H1 (cell line): ENCODE measurements at regions not wholly inside any gene's neighbourhood (a gene's known extent, or its start where the extent isn't known, plus 50 kb on each side); places are given as distances from the start of the nearest gene placed in this dataset.

Experiments used
- CTCF ChIA-PET: fragments of 300-600 bp; sonication (Branson Sonifier 250); formaldehyde crosslinking; loops from one replicate; lab custom pipeline; 2021; ENCODE audit not compliant: partially characterized antibody; lab: Charles Lee
- POLR2A ChIA-PET: fragments of 300-600 bp; sonication (Branson Sonifier 250); formaldehyde crosslinking; loops from one replicate; lab custom pipeline; 2021; ENCODE audit warnings: inconsistent platforms; ENCODE audit not compliant: partially characterized antibody; lab: Charles Lee
- DNase-seq, 2 experiments: peaks; one replicate each; pipeline versions ENCODE4 v3.0.0 to v3.0.0-alpha.2; 2010 to 2022; ENCODE audit warnings: low spot score in 2 of 2, low read depth in 1 of 2, mixed read lengths in 1 of 2
- FAIRE-seq: peaks from 2 replicates; lab custom pipeline; 2011; peaks lifted over from hg19 to GRCh38; lab: Jason Lieb, UNC
- H2AFZ ChIP-seq: 2 replicates; pipeline ENCODE4 v1.8.1; 2012; ENCODE audit warnings: low read length, inconsistent platforms
- H2AK5ac ChIP-seq: 2 replicates; pipeline ENCODE4 v1.6.1; 2013; ENCODE audit warnings: low read depth, low read length
- H2BK120ac ChIP-seq: replicated peaks from 2 replicates; pipeline ENCODE3; 2013; ENCODE audit warnings: low read depth, low read length, inconsistent platforms
- H2BK12ac ChIP-seq: 2 replicates; pipeline ENCODE4 v1.6.1; 2013; ENCODE audit warnings: low read depth, low read length
- H2BK15ac ChIP-seq: 2 replicates; pipeline ENCODE4 v1.6.1; 2013; ENCODE audit warnings: low read length
- H2BK20ac ChIP-seq: 2 replicates; pipeline ENCODE4 v1.6.1; 2013; ENCODE audit warnings: low read length
- H2BK5ac ChIP-seq: 2 replicates; pipeline ENCODE4 v1.6.1; 2013; ENCODE audit warnings: low read depth, low read length
- H3K14ac ChIP-seq: 2 replicates; pipeline ENCODE4 v1.6.1; 2013; ENCODE audit warnings: inconsistent platforms; ENCODE audit not compliant: insufficient read length
- H3K18ac ChIP-seq: 2 replicates; pipeline ENCODE4 v1.6.1; 2013; ENCODE audit warnings: low read length; ENCODE audit errors: extremely low read depth
- H3K23ac ChIP-seq: 2 replicates; pipeline ENCODE4 v1.6.1; 2013; ENCODE audit warnings: inconsistent platforms; ENCODE audit not compliant: insufficient read length
- H3K23me2 ChIP-seq: 2 replicates; pipeline ENCODE4 v1.6.1; 2013; ENCODE audit warnings: low read depth, low read length
- H3K27ac ChIP-seq: 2 replicates; pipeline ENCODE4 v1.6.1; 2011; ENCODE audit warnings: low read depth, low read length, inconsistent platforms
- H3K27me3 ChIP-seq, 4 experiments: replicated peaks in 1 of 4; 1 replicate in 1 of 4; 2 replicates in 3 of 4; pipeline versions ENCODE4 v1.6.1 to v1.8.1; 2011 to 2013; ENCODE audit warnings: low read length in 3 of 4, mild to moderate bottlenecking in 3 of 4, inconsistent platforms in 2 of 4, mixed read lengths in 2 of 4, moderate library complexity in 1 of 4; ENCODE audit not compliant: control insufficient read depth in 3 of 4, insufficient read depth in 3 of 4; ENCODE audit errors: extremely low read depth in 1 of 4
- H3K36me3 ChIP-seq, 4 experiments: 2 replicates each; pipeline versions ENCODE4 v1.6.1 to v1.8.1; 2011 to 2013; ENCODE audit warnings: mild to moderate bottlenecking in 4 of 4, low read length in 3 of 4, moderate library complexity in 2 of 4, control low read depth in 1 of 4, inconsistent platforms in 1 of 4; ENCODE audit not compliant: insufficient read depth in 4 of 4, control insufficient read depth in 2 of 4
- H3K4ac ChIP-seq: replicated peaks from 2 replicates; pipeline ENCODE3; 2013; ENCODE audit warnings: low read length, low read depth, mixed read lengths, inconsistent platforms; ENCODE audit not compliant: insufficient read length
- H3K4me1 ChIP-seq, 4 experiments: replicated peaks in 1 of 4; 1 replicate in 1 of 4; 2 replicates in 3 of 4; pipeline versions ENCODE4 v1.6.1 to v1.8.1; 2011 to 2013; ENCODE audit warnings: low read length in 3 of 4, inconsistent platforms in 2 of 4, mixed read lengths in 1 of 4; ENCODE audit not compliant: insufficient read depth in 4 of 4, control insufficient read depth in 3 of 4
- H3K4me2 ChIP-seq, 2 experiments: 2 replicates each; pipeline versions ENCODE4 v1.6.1 to v1.8.1; 2011 to 2013; ENCODE audit warnings: low read depth in 2 of 2, low read length in 2 of 2, control low read depth in 1 of 2, inconsistent platforms in 1 of 2, mild to moderate bottlenecking in 1 of 2; ENCODE audit not compliant: insufficient read depth in 1 of 2
- H3K4me3 ChIP-seq, 4 experiments: fragments of 200-600, 300-600 bp in 1 of 4; sonication (generic), shearing (Covaris generic), sonication (Bioruptor Twin) in 1 of 4; 2 replicates each; pipeline versions ENCODE4 v1.5.1 to v1.8.1; 2011 to 2016; ENCODE audit warnings: low read length in 4 of 4, low read depth in 3 of 4, control low read depth in 2 of 4, inconsistent platforms in 2 of 4, mild to moderate bottlenecking in 2 of 4, mixed read lengths in 1 of 4, moderate library complexity in 1 of 4; ENCODE audit not compliant: insufficient read depth in 2 of 4; ENCODE audit errors: extremely low read depth in 1 of 4
- H3K56ac ChIP-seq: replicated peaks from 2 replicates; pipeline ENCODE3; 2013; ENCODE audit warnings: low read depth, mild to moderate bottlenecking, mixed read lengths, low read length, inconsistent platforms; ENCODE audit not compliant: insufficient read length
- H3K79me1 ChIP-seq: 2 replicates; pipeline ENCODE4 v1.6.1; 2013; ENCODE audit warnings: low read depth, low read length, control low read depth
- H3K79me2 ChIP-seq, 2 experiments: 2 replicates each; pipeline versions ENCODE4 v1.6.1 to v1.8.1; 2012 to 2013; ENCODE audit warnings: low read length in 2 of 2, mild to moderate bottlenecking in 2 of 2, inconsistent platforms in 1 of 2; ENCODE audit not compliant: insufficient read depth in 2 of 2, control insufficient read depth in 1 of 2
- H3K9ac ChIP-seq, 4 experiments: replicated peaks in 1 of 4; 1 replicate in 1 of 4; 2 replicates in 3 of 4; pipeline versions ENCODE4 v1.6.1 to v1.8.1; 2011 to 2013; ENCODE audit warnings: low read depth in 3 of 4, low read length in 3 of 4, control low read depth in 2 of 4, mild to moderate bottlenecking in 2 of 4, moderate library complexity in 2 of 4, inconsistent platforms in 1 of 4; ENCODE audit errors: extremely low read depth in 1 of 4
- H3K9me3 ChIP-seq, 2 experiments: 2 replicates each; pipeline versions ENCODE4 v1.6.1 to v1.8.1; 2012 to 2013; ENCODE audit warnings: mild to moderate bottlenecking in 2 of 2, moderate library complexity in 2 of 2, control low read depth in 1 of 2, inconsistent platforms in 1 of 2, low read depth in 1 of 2, low read length in 1 of 2, mixed read lengths in 1 of 2; ENCODE audit not compliant: insufficient read depth in 2 of 2
- H4K20me1 ChIP-seq, 2 experiments: replicated peaks in 1 of 2; 2 replicates each; pipeline versions ENCODE3 to v1.8.1; 2011 to 2013; ENCODE audit warnings: inconsistent platforms in 2 of 2, low read length in 2 of 2, mild to moderate bottlenecking in 1 of 2; ENCODE audit not compliant: insufficient read depth in 2 of 2, control insufficient read depth in 1 of 2
- H4K5ac ChIP-seq: 2 replicates; pipeline ENCODE4 v1.6.1; 2013; ENCODE audit warnings: low read length, low read depth, mixed read lengths, inconsistent platforms; ENCODE audit not compliant: insufficient read length
- H4K8ac ChIP-seq: 2 replicates; pipeline ENCODE4 v1.8.0; 2013; ENCODE audit warnings: mild to moderate bottlenecking, moderate library complexity, low read length, inconsistent platforms; ENCODE audit not compliant: insufficient read depth; ENCODE audit errors: extremely low read depth
- H4K91ac ChIP-seq: replicated peaks from 2 replicates; pipeline ENCODE3; 2013; ENCODE audit warnings: low read length, mixed read lengths, inconsistent platforms; ENCODE audit not compliant: insufficient read length
- BRCA1 ChIP-seq: IDR thresholded peaks from 2 replicates; pipeline ENCODE4 v1.6.1; 2012; ENCODE audit warnings: low read depth, low read length, improper control_type of control experiment
- EGR1 ChIP-seq: IDR thresholded peaks from 2 replicates; pipeline ENCODE4 v1.6.1; 2011; ENCODE audit warnings: low read depth, low read length, borderline replicate concordance
- HDAC2 ChIP-seq, 2 experiments: fragments of 300-600 bp in 1 of 2; sonication (generic) in 1 of 2; IDR thresholded peaks; 2 replicates each; pipeline ENCODE4 v1.6.1; 2011 to 2012; ENCODE audit warnings: low read depth in 2 of 2, low read length in 2 of 2, mild to moderate bottlenecking in 2 of 2, moderate library complexity in 2 of 2, borderline replicate concordance in 1 of 2, inconsistent platforms in 1 of 2
- KDM1A ChIP-seq: fragments of 200-600, 300-600 bp; sonication (generic); IDR thresholded peaks from 2 replicates; pipeline ENCODE4 v1.7.1; 2016; ENCODE audit warnings: mild to moderate bottlenecking, low read length, borderline replicate concordance
- KDM4A ChIP-seq: IDR thresholded peaks from one replicate; pipeline ENCODE4 v1.7.1; 2012; ENCODE audit warnings: low read depth, mild to moderate bottlenecking, moderate library complexity, low read length, inconsistent platforms; ENCODE audit not compliant: severe bottlenecking
- KDM5A ChIP-seq: fragments of 200-600 bp; IDR thresholded peaks from 2 replicates; pipeline ENCODE4 v1.7.1; 2012; ENCODE audit warnings: mild to moderate bottlenecking, low read length, inconsistent platforms, mixed read lengths
- NANOG ChIP-seq: IDR thresholded peaks from 2 replicates; pipeline ENCODE4 v1.6.1; 2011; ENCODE audit warnings: low read length, low read depth, mild to moderate bottlenecking, inconsistent platforms; ENCODE audit not compliant: insufficient read depth, poor library complexity, severe bottlenecking
- NRF1 ChIP-seq: IDR thresholded peaks from 2 replicates; pipeline ENCODE4 v1.6.1; 2011; ENCODE audit warnings: mild to moderate bottlenecking, low read depth, low read length, improper control_type of control experiment
- POLR2AphosphoS5 ChIP-seq: IDR thresholded peaks from 2 replicates; pipeline ENCODE4 v1.6.1; 2011; ENCODE audit warnings: low read depth, low read length
- RAD21 ChIP-seq, 2 experiments: IDR thresholded peaks in 1 of 2; conservative IDR thresholded peaks in 1 of 2; 2 replicates each; pipeline ENCODE4 v1.6.1; 2011; ENCODE audit warnings: low read depth in 2 of 2, low read length in 2 of 2, improper control_type of control experiment in 1 of 2, inconsistent platforms in 1 of 2, mild to moderate bottlenecking in 1 of 2, moderate library complexity in 1 of 2
- TBP ChIP-seq: IDR thresholded peaks from 2 replicates; pipeline ENCODE4 v1.6.1; 2011; ENCODE audit warnings: low read depth, low read length, improper control_type of control experiment
- TCF12 ChIP-seq: IDR thresholded peaks from 2 replicates; pipeline ENCODE4 v1.6.1; 2011; ENCODE audit warnings: low read depth, mild to moderate bottlenecking, low read length
- TEAD4 ChIP-seq: IDR thresholded peaks from 2 replicates; pipeline ENCODE4 v1.6.1; 2012; ENCODE audit warnings: low read depth, low read length, inconsistent platforms, mixed read lengths
- WGBS, 2 experiments: shearing (Covaris generic) in 1 of 2; methylation state at CpG; one replicate each; pipeline versions ENCODE4 v1.1.6 to v1.1.7; 2013 to 2015; ENCODE audit warnings: low lambda C conversion rate in 2 of 2, mixed read lengths in 2 of 2, inconsistent platforms in 1 of 2, low coverage in 1 of 2, missing lambda C conversion rate in 1 of 2; ENCODE audit not compliant: insufficient replicate concordance in 2 of 2, insufficient coverage in 1 of 2, insufficient read length in 1 of 2; ENCODE audit errors: extremely low coverage in 1 of 2, missing lambda C conversion rate in 1 of 2; 5-methylcytosine and 5-hydroxymethylcytosine counted together
- TF ChIP-seq, protein P1 (sequence below): IDR thresholded peaks from 2 replicates; pipeline ENCODE4 v1.6.1; 2011; ENCODE audit warnings: low read length, improper control_type of control experiment

DNA sequence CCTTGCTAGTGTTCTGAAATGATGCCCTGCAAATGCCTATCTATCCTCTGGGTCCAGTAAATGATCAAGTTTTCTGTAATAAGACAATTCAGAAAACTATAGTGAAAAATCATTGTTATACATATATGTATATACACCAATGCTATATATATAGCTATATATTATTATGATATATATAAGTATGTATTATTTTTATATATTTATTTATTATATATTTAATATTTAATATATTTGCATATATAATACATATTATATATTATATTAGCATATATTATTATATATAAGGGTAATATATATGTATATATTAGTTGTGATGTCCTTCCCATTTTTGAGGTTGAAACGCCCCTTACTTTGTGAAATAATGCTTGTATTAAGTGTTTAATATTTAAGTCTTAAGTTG is 181.4 kb upstream of the CACNA2D1 start:
- Histone ChIP-seq H3K56ac (no peak overlapping the region), H3K27me3 (no peaks in the 10 kb centered on the region), H2BK15ac (no peak overlapping the region), H2AK5ac (no peak overlapping the region), H4K91ac (no peak overlapping the region), H3K27ac (no peak overlapping the region), H4K5ac (no peak overlapping the region), H3K4me3 (no peak overlapping the region), H2BK12ac (no peak overlapping the region), H3K4me1 (no peaks in the 10 kb centered on the region), H3K23ac (no peak overlapping the region), H3K79me1 (no peaks in the 10 kb centered on the region), H4K8ac (no peak overlapping the region), H3K36me3 (no peaks in the 10 kb centered on the region), H3K79me2 (no peaks in the 10 kb centered on the region), H3K23me2 (no peaks in the 10 kb centered on the region), H2BK120ac (no peak overlapping the region), H3K14ac (no peak overlapping the region), H2AFZ (no peak overlapping the region), H3K4ac (no peak overlapping the region), H3K9ac (no peak overlapping the region), H3K9me3 (no peaks in the 10 kb centered on the region), H4K20me1 (no peaks in the 10 kb centered on the region), H3K4me2 (no peak overlapping the region), H2BK5ac (no peak overlapping the region), H3K18ac (no peak overlapping the region), H2BK20ac (no peak overlapping the region)
- DNase-seq, result no peak
- ChIA-PET CTCF (interaction anchor here (0.7 to 3.4 kb wide), 8 partner anchors 10 to 1125 kb away, joined by 3 to 10 read pairs (median 4); no protein-coding TSS in a partner anchor), POLR2A (no interaction called here)
- 88% methylated on average over 1 of the region's 1 CpG; no CpG with 5 or more reads in 1 of the 2 experiments for WGBS, 2 experiments
- FAIRE-seq, result no peak
- TF ChIP-seq POLR2AphosphoS5 (no peak), HDAC2 (IDR thresholded peaks at IDR 0.05; ENCODE audit: borderline replicate concordance in 1 of 2, low read depth in 2 of 2, low read length in 2 of 2) (no peak), TEAD4 (no peak), BRCA1 (no peak), RAD21 (IDR thresholded peaks at IDR 0.05 in 1 of 2, conservative IDR thresholded peaks at IDR 0.05 in 1 of 2; ENCODE audit: low read depth in 2 of 2, low read length in 2 of 2) (no peak), NANOG (no peak), TBP (no peak), KDM4A (no peak), EGR1 (no peak), KDM1A (no peak), NRF1 (no peak), KDM5A (no peak), TCF12 (no peak)
- TF ChIP-seq, protein P1, sequence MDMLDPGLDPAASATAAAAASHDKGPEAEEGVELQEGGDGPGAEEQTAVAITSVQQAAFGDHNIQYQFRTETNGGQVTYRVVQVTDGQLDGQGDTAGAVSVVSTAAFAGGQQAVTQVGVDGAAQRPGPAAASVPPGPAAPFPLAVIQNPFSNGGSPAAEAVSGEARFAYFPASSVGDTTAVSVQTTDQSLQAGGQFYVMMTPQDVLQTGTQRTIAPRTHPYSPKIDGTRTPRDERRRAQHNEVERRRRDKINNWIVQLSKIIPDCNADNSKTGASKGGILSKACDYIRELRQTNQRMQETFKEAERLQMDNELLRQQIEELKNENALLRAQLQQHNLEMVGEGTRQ, result no peak
